Osteocyte (in vitro differentiated cells): ENCODE measurements at regions not wholly inside any gene's neighbourhood (a gene's known extent, or its start where the extent isn't known, plus 50 kb on each side); places are given as distances from the start of the nearest gene placed in this dataset.
"Not testable (repeated sequence)": the region's sequence is repeated elsewhere in the genome, so short reads cannot be mapped to it uniquely, and the experiment has no call there.

ENCODE experiments used
- DNase-seq: peaks from one replicate; pipeline ENCODE4 v3.0.0; 2021; ENCODE audit warnings: mixed read lengths; ENCODE audit not compliant: unreplicated experiment; ENCODE audit errors: extremely low spot score
- H3K27ac Mint-ChIP-seq: one replicate; pipeline ENCODE4 v1.8.0; 2021; ENCODE audit warnings: mild to moderate bottlenecking, mixed read lengths; ENCODE audit not compliant: unreplicated experiment
- H3K27me3 Mint-ChIP-seq: one replicate; pipeline ENCODE4 v1.8.0; 2021; ENCODE audit warnings: mixed read lengths; ENCODE audit not compliant: unreplicated experiment
- H3K36me3 Mint-ChIP-seq: one replicate; pipeline ENCODE4 v1.8.0; 2021; ENCODE audit warnings: mixed read lengths; ENCODE audit not compliant: unreplicated experiment
- H3K4me1 Mint-ChIP-seq: one replicate; pipeline ENCODE4 v1.8.0; 2021; ENCODE audit warnings: mixed read lengths; ENCODE audit not compliant: unreplicated experiment
- H3K4me3 Mint-ChIP-seq: one replicate; pipeline ENCODE4 v1.8.0; 2021; ENCODE audit warnings: mild to moderate bottlenecking, moderate library complexity, mixed read lengths; ENCODE audit not compliant: unreplicated experiment
- H3K9me3 Mint-ChIP-seq: one replicate; pipeline ENCODE4 v1.8.0; 2021; ENCODE audit warnings: mixed read lengths; ENCODE audit not compliant: unreplicated experiment
- CTCF ChIP-seq: fragments of 200-600 bp; sonication (generic); IDR thresholded peaks from 2 replicates; pipeline ENCODE4 v1.5.0; 2021; ENCODE audit warnings: antibody characterized with exemption, mild to moderate bottlenecking, moderate library complexity

- Mint-ChIP-seq H3K4me1 (peaks cover 5% of the 10 kb centered on the region), H3K27me3 (peaks cover 63% of the 10 kb centered on the region), H3K27ac (no peak overlapping the region), H3K9me3 (no peaks in the 10 kb centered on the region), H3K4me3 (no peak overlapping the region), H3K36me3 (no peaks in the 10 kb centered on the region)
- no peak for DNase-seq
- no peak for TF ChIP-seq CTCF
Measured at GRCh38 chr10:101280511-101280910, 51.2 kb upstream of the LBX1 start.

GRCh38 chr10:101280921-101281320 lies 51.7 kb upstream of the LBX1 start:
- not testable (repeated sequence) for DNase-seq, H3K9me3 Mint-ChIP-seq, H3K4me1 Mint-ChIP-seq, H3K4me3 Mint-ChIP-seq, H3K36me3 Mint-ChIP-seq, H3K27ac Mint-ChIP-seq
- H3K27me3 Mint-ChIP-seq, result peaks cover 60% of the 10 kb centered on the region

- Mint-ChIP-seq H3K4me1 (peaks cover 6% of the 10 kb centered on the region), H3K4me3 (no peak overlapping the region), H3K36me3 (no peaks in the 10 kb centered on the region), H3K27me3 (peaks cover 58% of the 10 kb centered on the region), H3K27ac (no peak overlapping the region), H3K9me3 (no peaks in the 10 kb centered on the region)
- DNase-seq, result no peak
- no peak for TF ChIP-seq CTCF
Measured at GRCh38 chr10:101282947-101283346, 53.7 kb upstream of the LBX1 start.

GRCh38 chr10:101283762-101284100 lies 54.5 kb upstream of the LBX1 start:
- Mint-ChIP-seq H3K27me3 (peaks cover 60% of the 10 kb centered on the region), H3K4me3 (no peak overlapping the region), H3K36me3 (no peaks in the 10 kb centered on the region), H3K9me3 (no peaks in the 10 kb centered on the region), H3K4me1 (peaks cover 6% of the 10 kb centered on the region), H3K27ac (no peak overlapping the region)
- DNase-seq, result no peak
- no peak for TF ChIP-seq CTCF

- no peak overlapping the region for H3K4me3 Mint-ChIP-seq
- no peaks in the 10 kb centered on the region for H3K9me3 Mint-ChIP-seq
- H3K27ac Mint-ChIP-seq, result no peak overlapping the region
- TF ChIP-seq CTCF, result no peak
- DNase-seq, result no peak
- peaks cover 6% of the 10 kb centered on the region for H3K4me1 Mint-ChIP-seq
- H3K27me3 Mint-ChIP-seq, result peaks cover 62% of the 10 kb centered on the region
- H3K36me3 Mint-ChIP-seq, result no peaks in the 10 kb centered on the region
Measured at GRCh38 chr10:101284101-101284743, 55.0 kb upstream of the LBX1 start.
